GM19043 (cell line): ENCODE measurements at regions not wholly inside any gene's neighbourhood (a gene's known extent, or its start where the extent isn't known, plus 50 kb on each side); places are given as distances from the start of the nearest gene placed in this dataset.
"Not testable (repeated sequence)": the region's sequence is repeated elsewhere in the genome, so short reads cannot be mapped to it uniquely, and the experiment has no call there.

Source experiments
- ATAC-seq: cut with Tn5 transposase; IDR thresholded peaks from one replicate; pipeline ENCODE4 v1.9.1; 2021; ENCODE audit warnings: low read depth; ENCODE audit not compliant: unreplicated experiment

- ATAC-seq, result no peak
Observed at GRCh38 chr5:75951716-75952115, 131.5 kb upstream of the SV2C start.

- no peak for ATAC-seq
Observed at GRCh38 chr5:75951158-75951557, 132.0 kb upstream of the SV2C start.

GRCh38 chr5:75948438-75948837, 134.7 kb upstream of the SV2C start:
- no peak for ATAC-seq

GRCh38 chr5:75940418-75940817, 142.8 kb upstream of the SV2C start:
- ATAC-seq, result no peak

- ATAC-seq, result no peak
Observed at GRCh38 chr5:75935572-75935971, 147.6 kb upstream of the SV2C start.

- no peak for ATAC-seq
Observed at GRCh38 chr5:75933489-75933888, 149.7 kb upstream of the SV2C start.

GRCh38 chr5:75931175-75931574, 152.0 kb upstream of the SV2C start:
- ATAC-seq, result no peak

- no peak for ATAC-seq
Observed at GRCh38 chr5:75928992-75929391, 154.2 kb upstream of the SV2C start.

- ATAC-seq, result no peak
Observed at GRCh38 chr5:75922480-75922879, 160.7 kb upstream of the SV2C start.

- no peak for ATAC-seq
Observed at GRCh38 chr5:75921011-75921410, 162.2 kb upstream of the SV2C start.

GRCh38 chr5:75916144-75916543, 167.0 kb upstream of the SV2C start:
- ATAC-seq, result no peak

- no peak for ATAC-seq
Observed at GRCh38 chr5:75909223-75909622, 174.0 kb upstream of the SV2C start.

GRCh38 chr5:75907651-75908050, 175.5 kb upstream of the SV2C start:
- no peak for ATAC-seq

GRCh38 chr5:75894482-75894881, 177.2 kb upstream of the POC5 start:
- ATAC-seq, result no peak

- no peak for ATAC-seq
Observed at GRCh38 chr5:75891736-75892135, 174.5 kb upstream of the POC5 start.

- no peak for ATAC-seq
Observed at GRCh38 chr5:75891020-75891419, 173.8 kb upstream of the POC5 start.

GRCh38 chr5:75890546-75890945, 173.3 kb upstream of the POC5 start:
- no peak for ATAC-seq

- no peak for ATAC-seq
Observed at GRCh38 chr5:75886706-75887105, 169.5 kb upstream of the POC5 start.

GRCh38 chr5:75885849-75886596, 168.8 kb upstream of the POC5 start:
- no peak for ATAC-seq

GRCh38 chr5:75885321-75885720, 168.1 kb upstream of the POC5 start:
- ATAC-seq, result no peak

- ATAC-seq, result no peak
Observed at GRCh38 chr5:75869891-75870290, 152.7 kb upstream of the POC5 start.

- no peak for ATAC-seq
Observed at GRCh38 chr5:75862872-75863271, 145.6 kb upstream of the POC5 start.

GRCh38 chr5:75859621-75860020, 142.4 kb upstream of the POC5 start:
- not testable (repeated sequence) for ATAC-seq
